ENCODE measurements at regions not wholly inside any gene's neighbourhood (a gene's known extent, or its start where the extent isn't known, plus 50 kb on each side); places are given as distances from the start of the nearest gene placed in this dataset.

DNA sequence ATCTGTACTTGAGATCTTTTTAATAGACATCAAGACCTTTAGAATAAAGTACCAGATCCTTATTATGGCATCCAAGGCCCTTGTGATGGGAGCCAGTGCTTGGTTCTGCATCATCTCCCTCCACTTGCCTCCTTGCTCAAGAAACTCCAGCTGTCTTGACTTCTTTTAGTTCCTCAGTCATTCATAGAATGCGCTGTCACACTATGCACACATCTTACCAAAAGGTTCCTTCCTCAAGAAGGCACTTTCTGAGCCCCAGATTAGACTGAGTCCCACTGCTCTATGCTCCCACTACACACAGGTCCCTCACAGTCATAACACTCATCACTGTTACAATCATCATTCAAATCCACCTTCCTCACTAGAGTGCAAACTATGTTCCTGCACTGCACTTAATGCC is 57.8 kb upstream of the ITM2B start:
- Histone ChIP-seq H3K9me3 (ENCODE audit: control insufficient read depth, insufficient read depth, low read length) (no peaks in the 10 kb centered on the region), H3K9me2 (replicated peaks; ENCODE audit: control insufficient read depth, low read length) (no peaks in the 10 kb centered on the region), H3K27ac (ENCODE audit: low read depth, low read length) (no peak overlapping the region), H3K4me3 (ENCODE audit: low read length) (no peak overlapping the region), H3K27me3 (ENCODE audit: control insufficient read depth, low read length) (peaks cover 5% of the 10 kb centered on the region; the same call in 1 of the 2 replicates), H3K4me2 (ENCODE audit: low read length) (no peak overlapping the region), H3K79me2 (ENCODE audit: control insufficient read depth, low read length) (no peaks in the 10 kb centered on the region), H3F3A (ENCODE audit: control insufficient read depth, insufficient read depth) (no peaks in the 10 kb centered on the region), H3K36me3 (ENCODE audit: control insufficient read depth, low read length) (no peaks in the 10 kb centered on the region), H4K20me1 (ENCODE audit: control insufficient read depth, insufficient read depth, low read depth, low read length) (no peaks in the 10 kb centered on the region), H3K4me1 (ENCODE audit: control insufficient read depth, low read length) (no peaks in the 10 kb centered on the region)
- TF ChIP-seq, protein P1, sequence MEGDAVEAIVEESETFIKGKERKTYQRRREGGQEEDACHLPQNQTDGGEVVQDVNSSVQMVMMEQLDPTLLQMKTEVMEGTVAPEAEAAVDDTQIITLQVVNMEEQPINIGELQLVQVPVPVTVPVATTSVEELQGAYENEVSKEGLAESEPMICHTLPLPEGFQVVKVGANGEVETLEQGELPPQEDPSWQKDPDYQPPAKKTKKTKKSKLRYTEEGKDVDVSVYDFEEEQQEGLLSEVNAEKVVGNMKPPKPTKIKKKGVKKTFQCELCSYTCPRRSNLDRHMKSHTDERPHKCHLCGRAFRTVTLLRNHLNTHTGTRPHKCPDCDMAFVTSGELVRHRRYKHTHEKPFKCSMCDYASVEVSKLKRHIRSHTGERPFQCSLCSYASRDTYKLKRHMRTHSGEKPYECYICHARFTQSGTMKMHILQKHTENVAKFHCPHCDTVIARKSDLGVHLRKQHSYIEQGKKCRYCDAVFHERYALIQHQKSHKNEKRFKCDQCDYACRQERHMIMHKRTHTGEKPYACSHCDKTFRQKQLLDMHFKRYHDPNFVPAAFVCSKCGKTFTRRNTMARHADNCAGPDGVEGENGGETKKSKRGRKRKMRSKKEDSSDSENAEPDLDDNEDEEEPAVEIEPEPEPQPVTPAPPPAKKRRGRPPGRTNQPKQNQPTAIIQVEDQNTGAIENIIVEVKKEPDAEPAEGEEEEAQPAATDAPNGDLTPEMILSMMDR (IDR thresholded peaks at IDR 0.05; ENCODE audit: low read depth, low read length, poor library complexity, severe bottlenecking) = no peak
- no peak for TF ChIP-seq EZH2phosphoT487 (IDR thresholded peaks at IDR 0.05; ENCODE audit: borderline replicate concordance, low read length)

DNA sequence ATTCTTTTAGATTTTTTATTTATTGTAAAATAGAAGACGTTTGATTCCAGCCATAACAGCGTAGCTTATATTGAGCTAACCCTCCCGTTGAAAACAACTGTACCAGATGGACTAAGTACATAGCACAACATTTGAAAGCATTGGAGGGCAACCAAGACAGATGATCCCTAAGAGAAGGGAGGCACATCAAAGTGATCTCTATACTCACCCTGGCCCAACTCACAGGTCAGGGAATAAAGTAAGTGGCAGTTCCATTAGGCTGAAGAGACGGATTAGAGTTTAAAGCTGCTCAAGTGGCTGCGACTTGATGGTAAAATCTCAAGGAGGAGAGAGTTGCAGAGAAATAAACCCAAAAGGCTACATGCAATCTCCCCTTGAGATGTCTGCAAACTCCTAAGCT is 65.1 kb upstream of the ITM2B start:
- no peaks in the 10 kb centered on the region for H3F3A ChIP-seq (ENCODE audit: control insufficient read depth, insufficient read depth)
- H4K20me1 ChIP-seq (ENCODE audit: control insufficient read depth, insufficient read depth, low read depth, low read length) = no peaks in the 10 kb centered on the region
- no peaks in the 10 kb centered on the region for H3K9me2 ChIP-seq (replicated peaks; ENCODE audit: control insufficient read depth, low read length)
- H3K36me3 ChIP-seq (ENCODE audit: control insufficient read depth, low read length) = no peaks in the 10 kb centered on the region
- no peaks in the 10 kb centered on the region for H3K4me1 ChIP-seq (ENCODE audit: control insufficient read depth, low read length)
- no peaks in the 10 kb centered on the region for H3K9me3 ChIP-seq (ENCODE audit: control insufficient read depth, insufficient read depth, low read length)
- H3K4me2 ChIP-seq (ENCODE audit: low read length) = no peak overlapping the region
- H3K79me2 ChIP-seq (ENCODE audit: control insufficient read depth, low read length) = no peaks in the 10 kb centered on the region
- no peak overlapping the region for H3K27ac ChIP-seq (ENCODE audit: low read depth, low read length)
- H3K4me3 ChIP-seq (ENCODE audit: low read length) = no peak overlapping the region
- no peak for TF ChIP-seq EZH2phosphoT487 (IDR thresholded peaks at IDR 0.05; ENCODE audit: borderline replicate concordance, low read length)
- TF ChIP-seq, protein P1 (IDR thresholded peaks at IDR 0.05; ENCODE audit: low read depth, low read length, poor library complexity, severe bottlenecking) = no peak
- peaks cover 12% of the 10 kb centered on the region; the same call in 1 of the 2 replicates for H3K27me3 ChIP-seq (ENCODE audit: control insufficient read depth, low read length)

DNA sequence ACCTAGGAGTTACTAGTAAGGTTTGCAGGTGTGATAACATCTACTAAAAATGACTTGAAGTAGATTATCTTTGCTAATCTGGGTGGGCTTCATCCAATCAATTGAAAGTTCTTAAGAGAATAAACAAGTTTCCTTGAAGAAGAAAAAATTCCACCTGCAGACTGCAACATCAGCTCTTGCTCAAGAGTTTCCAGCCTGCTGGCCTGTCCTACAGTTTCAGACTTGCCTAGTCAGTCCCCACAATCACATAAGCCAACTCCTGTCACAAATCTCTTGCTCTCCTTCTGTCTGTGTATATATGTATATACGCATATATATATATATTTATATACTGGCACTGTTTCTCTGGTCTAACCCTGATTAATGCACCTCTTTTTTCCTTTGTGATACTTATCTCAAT is 67.3 kb upstream of the ITM2B start:
- Histone ChIP-seq H3K36me3 (ENCODE audit: control insufficient read depth, low read length) (no peaks in the 10 kb centered on the region), H3K27me3 (ENCODE audit: control insufficient read depth, low read length) (peaks cover 12% of the 10 kb centered on the region; the same call in 1 of the 2 replicates), H3F3A (ENCODE audit: control insufficient read depth, insufficient read depth) (no peaks in the 10 kb centered on the region), H3K4me3 (ENCODE audit: low read length) (no peak overlapping the region), H3K4me1 (ENCODE audit: control insufficient read depth, low read length) (no peaks in the 10 kb centered on the region), H3K4me2 (ENCODE audit: low read length) (no peak overlapping the region), H3K27ac (ENCODE audit: low read depth, low read length) (no peak overlapping the region), H3K9me2 (replicated peaks; ENCODE audit: control insufficient read depth, low read length) (no peaks in the 10 kb centered on the region), H4K20me1 (ENCODE audit: control insufficient read depth, insufficient read depth, low read depth, low read length) (no peaks in the 10 kb centered on the region), H3K9me3 (ENCODE audit: control insufficient read depth, insufficient read depth, low read length) (no peaks in the 10 kb centered on the region), H3K79me2 (ENCODE audit: control insufficient read depth, low read length) (no peaks in the 10 kb centered on the region)
- no peak for TF ChIP-seq EZH2phosphoT487 (IDR thresholded peaks at IDR 0.05; ENCODE audit: borderline replicate concordance, low read length)
- TF ChIP-seq, protein P1 (IDR thresholded peaks at IDR 0.05; ENCODE audit: low read depth, low read length, poor library complexity, severe bottlenecking) = no peak

Measured in DOHH2 (cell line).